ENCODE measurements at regions not wholly inside any gene's neighbourhood (a gene's known extent, or its start where the extent isn't known, plus 50 kb on each side); places are given as distances from the start of the nearest gene placed in this dataset.

DNA sequence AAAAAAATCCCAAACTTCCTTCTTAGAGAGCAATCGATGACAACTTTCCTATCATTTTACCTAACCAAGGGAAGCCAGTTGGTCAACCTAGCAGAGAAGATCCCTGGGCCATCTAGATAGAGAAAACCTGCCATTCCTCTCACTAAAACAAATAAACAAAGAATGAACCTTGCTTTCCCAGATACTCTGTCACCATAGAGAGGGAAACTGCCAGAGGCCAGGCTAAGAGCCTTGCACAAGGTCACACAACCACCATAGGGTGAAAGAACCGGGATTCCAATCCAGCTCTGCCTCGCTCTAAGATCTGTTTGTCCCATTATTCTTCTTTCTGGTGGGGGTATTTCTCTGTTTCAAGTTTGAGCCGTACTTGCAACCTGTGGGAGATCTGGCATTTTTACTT is 154.6 kb downstream of the CYRIA start:
- no peak for TF ChIP-seq CTCF (IDR thresholded peaks at IDR 0.05; ENCODE audit: low read depth, low read length)
- no peak for TF ChIP-seq MYC (IDR thresholded peaks at IDR 0.05; ENCODE audit: low read depth, low read length)

Data from NB4 (cell line).